ENCODE measurements at regions not wholly inside any gene's neighbourhood (a gene's known extent, or its start where the extent isn't known, plus 50 kb on each side); places are given as distances from the start of the nearest gene placed in this dataset.

DNA sequence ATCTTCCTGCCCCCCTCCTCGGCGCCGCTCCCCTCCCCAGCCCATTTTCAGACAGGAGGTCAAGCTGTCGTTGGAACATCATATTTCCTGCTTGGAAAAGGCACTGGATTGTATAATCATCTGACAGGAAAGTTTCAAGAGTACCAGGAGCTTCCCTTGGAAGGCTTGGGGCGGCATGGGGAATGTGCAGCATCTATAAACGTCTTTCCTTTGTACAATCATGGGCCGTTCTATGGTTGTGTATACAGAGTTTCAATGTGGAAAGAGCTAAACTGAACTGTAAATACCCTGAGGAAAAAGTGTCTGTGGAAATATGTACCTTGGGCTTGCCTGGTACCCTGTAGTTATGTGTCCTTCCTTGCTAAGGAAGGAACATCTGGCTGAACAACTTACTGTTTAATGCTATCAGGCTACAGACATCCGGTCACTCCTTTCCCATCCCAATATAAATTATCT is 368.1 kb upstream of the ADGRL2 start:
- DNase-seq (ENCODE audit: low spot score) = no peak

- no peak for DNase-seq (ENCODE audit: low spot score)
Observed at GRCh38 chr1:81432059-81432458, 368.7 kb upstream of the ADGRL2 start.

DNA sequence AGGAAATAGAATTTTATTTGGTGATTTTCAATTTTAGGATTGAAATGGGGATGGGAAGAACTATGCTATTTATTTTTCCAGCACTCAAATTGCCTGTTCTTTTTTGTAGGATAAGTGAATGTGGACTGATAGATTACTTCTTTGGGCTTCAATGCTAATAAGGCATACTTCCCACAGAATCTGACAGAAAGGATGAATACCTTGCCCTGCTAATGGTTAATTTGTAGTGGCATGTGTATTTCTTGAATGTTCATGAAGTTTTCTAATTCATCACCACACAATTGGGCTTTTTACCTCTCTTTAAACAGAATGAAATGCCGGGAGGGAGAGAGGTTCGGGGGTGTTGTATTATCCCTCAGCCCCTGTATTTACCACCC is 369.1 kb upstream of the ADGRL2 start:
- DNase-seq (ENCODE audit: low spot score) = no peak

GRCh38 chr1:81430955-81431623 is 369.6 kb upstream of the ADGRL2 start:
- no peak for DNase-seq (ENCODE audit: low spot score)

DNA sequence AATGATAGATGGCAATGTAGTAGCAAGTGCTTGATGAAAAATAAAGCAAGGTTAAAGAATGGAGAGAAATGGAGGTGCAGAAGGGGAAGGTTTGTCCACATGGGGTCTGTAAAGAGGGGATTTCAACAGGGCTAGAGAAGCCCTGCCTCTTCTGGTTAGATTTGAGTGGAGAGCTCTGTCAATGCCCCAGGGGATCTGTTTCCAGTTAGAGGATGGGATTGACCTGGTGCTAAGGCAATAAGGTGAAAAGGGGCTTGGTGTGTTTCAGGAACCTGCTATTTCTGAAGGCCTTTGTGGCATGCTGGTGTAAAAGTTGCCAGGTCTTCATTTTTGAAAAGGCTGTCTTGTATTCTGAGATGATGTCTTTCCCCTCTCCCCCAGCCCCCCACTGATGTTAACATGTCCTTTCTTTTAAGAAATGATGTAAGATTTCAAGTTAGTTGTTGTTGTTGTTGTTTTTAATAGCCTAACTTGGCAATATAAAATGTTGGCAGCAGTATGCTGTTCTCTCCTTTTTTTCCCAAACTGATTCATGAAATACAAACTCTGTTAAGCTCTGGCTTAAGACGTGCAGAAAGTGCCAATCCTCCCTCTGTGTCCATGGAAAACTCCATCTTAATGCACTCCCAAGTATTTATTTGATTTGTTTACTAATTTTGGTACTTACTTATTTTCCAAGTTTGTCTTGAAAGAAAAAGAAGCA is 370.3 kb upstream of the ADGRL2 start:
- DNase-seq (ENCODE audit: low spot score) = no peak

GRCh38 chr1:81428998-81429397 is 371.7 kb upstream of the ADGRL2 start:
- no peak for DNase-seq (ENCODE audit: low spot score)

DNA sequence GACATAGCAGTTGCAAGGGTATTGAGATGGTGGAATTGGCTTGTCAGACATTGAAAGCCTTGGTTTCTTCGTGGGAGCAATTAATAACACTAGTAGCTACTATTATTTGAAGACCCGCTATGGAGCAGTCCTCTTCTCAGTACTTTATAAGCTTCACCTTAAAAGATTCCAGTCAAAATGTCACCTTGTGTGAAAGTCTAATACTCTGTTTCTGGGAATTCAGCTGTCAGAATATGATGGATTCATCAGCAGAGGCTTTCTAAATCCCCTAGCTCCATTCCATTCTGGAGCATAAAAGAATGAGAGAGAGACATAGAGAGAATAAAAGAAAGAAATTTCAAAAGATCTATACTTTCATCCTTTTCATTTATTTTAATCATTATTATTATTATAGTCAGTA is 375.9 kb upstream of the ADGRL2 start:
- DNase-seq (ENCODE audit: low spot score) = no peak

DNA sequence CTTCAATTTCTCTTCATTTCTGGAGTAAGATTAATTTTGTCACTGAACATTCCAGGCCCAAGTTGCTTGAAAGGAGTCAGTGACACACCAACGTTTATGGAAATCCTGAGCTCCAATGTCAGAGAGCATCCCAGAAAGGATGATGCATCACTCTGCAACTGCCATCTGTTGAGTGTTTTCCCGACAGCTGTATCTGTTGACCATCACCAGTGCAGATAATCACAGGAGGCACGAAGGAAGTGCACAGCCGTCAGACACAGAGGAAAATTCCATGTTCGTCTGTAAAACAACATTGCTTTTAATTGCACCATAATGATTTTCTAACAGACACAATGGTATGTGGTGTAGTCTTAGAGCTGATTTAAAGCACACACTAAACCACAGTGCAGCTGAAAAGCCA is 376.7 kb upstream of the ADGRL2 start:
- no peak for DNase-seq (ENCODE audit: low spot score)

GRCh38 chr1:81420760-81421159 is 380.0 kb upstream of the ADGRL2 start:
- no peak for DNase-seq (ENCODE audit: low spot score)

GRCh38 chr1:81414488-81415015 is 386.2 kb upstream of the ADGRL2 start:
- no peak for DNase-seq (ENCODE audit: low spot score)

DNA sequence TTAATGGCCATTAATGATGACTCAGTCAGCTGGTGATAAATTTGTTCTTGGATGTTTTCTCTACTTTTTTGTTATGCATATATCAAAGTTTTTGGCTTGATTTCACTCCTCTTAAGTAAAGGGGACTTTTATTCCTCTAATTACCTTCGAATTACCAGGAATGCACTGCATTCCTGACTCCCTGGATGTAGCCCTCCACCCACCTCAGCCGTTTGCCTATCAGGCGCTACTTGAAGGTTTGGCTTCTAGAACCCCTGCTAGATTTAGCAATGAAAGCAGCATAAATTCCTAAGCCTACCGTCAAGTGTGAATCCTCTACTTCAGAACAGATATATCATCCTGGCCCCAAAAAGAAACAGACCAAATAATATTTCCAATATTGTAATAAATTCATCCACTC is 387.8 kb upstream of the ADGRL2 start:
- no peak for DNase-seq (ENCODE audit: low spot score)

DNA sequence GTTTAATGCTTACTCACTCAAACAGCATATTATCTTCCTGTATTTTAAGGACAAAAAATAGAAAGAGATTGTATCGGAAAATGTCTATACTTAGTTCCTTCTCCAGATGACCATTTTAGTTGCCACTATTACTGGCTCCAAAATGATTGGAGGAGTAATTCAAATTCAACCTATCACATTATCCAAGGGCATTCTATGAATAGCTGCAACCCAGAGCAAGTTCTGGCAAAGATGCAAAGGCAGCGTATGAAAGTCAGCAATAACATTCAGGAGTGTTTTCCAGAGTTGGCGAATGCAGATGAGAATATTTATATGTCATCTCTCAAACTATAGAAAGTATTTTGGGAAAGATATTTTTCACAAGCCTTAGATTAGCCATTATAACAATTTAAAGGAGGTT is 389.8 kb upstream of the ADGRL2 start:
- no peak for DNase-seq (ENCODE audit: low spot score)

- DNase-seq (ENCODE audit: low spot score) = no peak
Observed at GRCh38 chr1:81410351-81410750, 390.4 kb upstream of the ADGRL2 start.

DNA sequence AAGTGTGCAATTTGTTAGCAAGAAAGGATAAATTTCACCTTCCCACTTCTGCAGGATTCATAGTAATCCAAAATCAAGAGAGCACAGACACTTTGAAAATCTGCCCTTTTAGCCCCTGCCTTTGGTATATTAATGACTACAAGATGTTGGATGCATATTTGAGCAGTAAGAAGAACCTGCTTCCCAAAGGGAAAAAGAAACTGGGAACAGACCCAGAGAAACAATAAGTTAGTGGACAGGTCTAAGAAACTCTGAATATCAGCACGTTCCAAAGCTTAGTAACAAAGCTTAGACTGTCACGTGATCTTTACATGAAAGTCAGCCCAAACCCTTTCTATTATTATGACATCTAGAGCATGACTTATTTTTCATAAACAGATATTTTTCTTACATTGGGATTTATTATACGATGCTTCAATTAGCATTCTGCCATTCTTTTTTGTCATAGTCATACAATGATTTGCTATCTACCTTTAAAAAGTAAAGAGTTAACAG is 390.9 kb upstream of the ADGRL2 start:
- no peak for DNase-seq (ENCODE audit: low spot score)

- DNase-seq (ENCODE audit: low spot score) = no peak
Observed at GRCh38 chr1:81409262-81409661, 391.5 kb upstream of the ADGRL2 start.

GRCh38 chr1:81408419-81408818 is 392.3 kb upstream of the ADGRL2 start:
- no peak for DNase-seq (ENCODE audit: low spot score)

DNA sequence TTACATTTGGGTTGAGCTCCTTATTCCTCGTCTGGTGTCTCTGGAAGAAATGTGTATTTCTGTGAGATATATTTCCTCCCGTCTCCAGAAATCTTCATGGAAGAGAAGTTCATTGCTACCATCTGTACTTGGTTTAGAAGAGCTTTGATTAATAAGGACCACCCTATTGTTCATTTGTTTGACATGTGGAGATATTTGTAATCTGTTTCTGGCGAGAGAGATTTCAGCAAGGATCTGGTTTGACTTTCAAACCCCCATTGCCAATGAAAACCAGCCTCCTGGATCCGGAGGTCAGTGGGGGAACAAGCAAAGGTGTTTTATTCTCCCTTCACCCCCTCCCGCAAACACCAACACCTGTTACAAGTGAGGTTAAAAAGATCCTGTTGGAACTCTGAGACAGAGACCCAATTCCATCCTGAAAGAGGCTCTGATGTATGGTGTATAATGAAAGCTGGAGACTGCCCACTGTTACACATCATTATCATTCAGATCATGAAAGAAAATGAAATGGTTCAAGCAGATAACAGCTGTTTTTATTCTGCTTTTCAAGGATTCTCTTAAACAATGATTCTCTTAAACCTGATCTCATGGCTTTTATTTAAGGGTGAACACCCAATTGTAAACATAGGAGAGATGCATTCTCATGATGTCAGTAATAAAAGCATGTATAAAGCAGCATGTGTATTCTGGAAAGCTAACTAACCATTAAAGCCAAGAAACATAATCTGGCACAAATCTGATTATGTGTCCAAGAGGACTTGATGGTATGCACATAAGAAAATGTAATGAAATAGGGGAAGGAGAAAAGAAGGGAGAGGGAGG is 393.5 kb upstream of the ADGRL2 start:
- no peak for DNase-seq (ENCODE audit: low spot score)

DNA sequence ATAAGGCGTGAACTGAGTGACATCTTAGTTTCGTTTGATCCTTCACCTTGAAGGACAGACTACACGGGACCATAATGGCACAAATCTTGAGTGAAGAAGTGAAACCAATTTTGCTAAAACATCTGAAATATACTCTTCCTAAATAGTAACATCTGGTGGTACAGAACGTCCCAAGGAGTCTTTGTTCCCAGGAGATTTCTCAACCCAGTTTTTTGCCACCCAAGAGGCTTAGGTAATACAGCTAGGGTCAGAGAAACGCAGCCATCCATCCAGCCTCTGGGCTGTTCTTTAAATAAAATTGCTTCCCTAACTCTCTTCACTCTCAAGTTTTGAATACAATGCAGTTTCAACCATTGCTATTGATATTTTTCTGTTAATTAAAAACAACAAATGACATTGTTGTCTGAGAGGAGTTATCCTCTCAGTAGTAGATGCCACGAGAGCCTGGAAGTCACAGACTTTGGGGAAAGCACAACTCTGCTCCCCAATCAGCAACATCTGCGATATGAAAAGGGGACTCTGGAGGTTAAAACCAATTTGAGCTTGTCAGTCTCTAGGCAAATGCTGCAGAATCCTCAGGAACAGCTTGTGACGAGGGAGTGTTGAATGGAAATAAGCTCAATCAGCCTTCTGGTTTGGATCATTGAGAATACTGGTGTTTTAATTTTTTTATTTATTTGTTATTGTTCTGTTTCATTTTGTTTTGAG is 394.3 kb upstream of the ADGRL2 start:
- no peak for DNase-seq (ENCODE audit: low spot score)

DNA sequence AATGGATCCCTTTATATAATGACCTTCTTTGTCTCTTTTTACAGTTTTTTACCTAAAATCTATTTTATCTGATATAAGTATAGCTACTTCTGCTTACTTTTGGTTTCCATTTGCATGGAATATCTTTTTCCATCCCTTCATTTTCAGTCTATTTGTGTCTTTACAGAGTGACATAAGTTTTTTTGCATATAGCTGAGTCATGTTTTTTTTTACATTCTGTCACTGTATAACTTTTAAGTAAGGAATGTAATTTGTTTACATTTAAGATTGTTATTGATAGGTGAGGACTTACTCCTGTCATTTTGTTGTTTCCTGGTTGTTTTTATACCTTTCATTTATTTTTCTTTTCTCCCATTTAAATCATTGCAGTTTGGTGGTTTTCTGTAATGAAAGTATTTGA is 402.7 kb upstream of the ADGRL2 start:
- no peak for DNase-seq (ENCODE audit: low spot score)

DNA sequence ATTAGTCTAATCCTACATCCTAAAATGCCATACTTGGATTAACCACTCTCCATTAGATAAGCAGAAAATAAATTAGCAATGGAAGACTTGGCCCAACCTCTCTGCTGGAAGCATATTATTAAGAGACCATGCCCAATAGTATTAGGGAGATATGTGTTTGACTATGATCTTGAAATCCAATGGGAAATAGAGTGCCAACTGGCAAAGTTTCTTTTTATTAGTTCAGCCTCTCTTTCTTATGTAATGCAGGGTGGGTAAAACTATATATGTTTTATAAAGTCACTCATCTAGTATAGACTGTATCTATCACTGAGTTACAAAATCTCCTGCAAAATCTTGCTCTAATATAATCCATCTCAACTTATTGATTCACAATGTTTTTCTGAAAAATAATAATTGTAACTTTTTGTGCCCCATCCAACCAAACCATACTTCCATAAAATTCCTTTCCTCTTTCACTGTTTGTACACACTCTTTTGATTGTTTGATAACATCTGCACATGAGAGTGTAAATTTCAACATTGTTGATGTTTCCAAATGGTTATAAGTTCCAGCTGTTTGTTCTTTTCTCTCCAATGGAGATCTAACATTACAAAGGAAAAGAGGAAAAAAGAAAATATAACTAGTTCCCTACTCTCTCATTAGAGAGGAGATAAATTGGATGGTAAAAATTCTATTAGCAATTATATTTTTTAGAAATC is 408.1 kb upstream of the ADGRL2 start:
- DNase-seq (ENCODE audit: low spot score) = no peak

DNA sequence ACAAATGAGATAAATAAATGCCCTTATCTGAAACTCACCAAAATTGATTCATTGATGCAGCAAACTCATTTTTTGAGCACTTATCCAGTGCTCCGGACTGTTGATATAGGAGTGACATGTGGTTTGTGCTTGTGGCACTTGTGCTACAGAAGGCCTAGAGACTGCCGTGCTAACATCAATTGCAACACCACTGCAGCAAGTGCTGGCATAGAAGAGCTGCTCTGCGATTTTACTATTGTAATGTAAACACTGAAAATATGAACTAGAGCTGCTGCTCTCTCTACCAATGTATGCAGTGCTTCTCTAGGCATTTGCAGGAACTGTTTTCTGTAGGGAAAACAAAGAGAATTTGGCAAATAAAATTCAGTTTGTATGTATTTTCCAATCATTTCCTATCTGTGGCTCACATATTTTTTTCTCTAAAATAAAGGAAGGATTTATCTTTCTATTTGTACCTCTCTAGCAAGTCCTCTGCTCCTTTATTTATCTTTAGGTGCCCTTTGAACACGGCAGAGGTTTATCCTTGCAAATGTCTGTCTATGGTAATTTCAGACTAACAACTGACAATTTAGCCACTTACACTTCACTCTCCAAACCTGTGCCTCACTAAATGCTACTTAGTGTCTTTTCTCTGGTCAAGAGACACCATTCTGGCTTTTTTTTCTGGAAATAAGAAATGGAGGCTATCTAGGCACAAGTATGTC is 409.5 kb upstream of the ADGRL2 start:
- no peak for DNase-seq (ENCODE audit: low spot score)
